ENCODE measurements at regions not wholly inside any gene's neighbourhood (a gene's known extent, or its start where the extent isn't known, plus 50 kb on each side); places are given as distances from the start of the nearest gene placed in this dataset.

GRCh38 chr14:95034788-95035187, 122.5 kb downstream of the DICER1 start:
- no peak for DNase-seq (ENCODE audit: low read depth)

- no peak for DNase-seq (ENCODE audit: low read depth)
Observed at GRCh38 chr14:95033682-95034632, 123.4 kb downstream of the DICER1 start.

- DNase-seq (ENCODE audit: low read depth), result no peak
Observed at GRCh38 chr14:95033031-95033430, 124.3 kb downstream of the DICER1 start.

- DNase-seq (ENCODE audit: low read depth), result no peak
Observed at GRCh38 chr14:95026851-95027463, 130.4 kb downstream of the DICER1 start.

- DNase-seq (ENCODE audit: low read depth), result no peak
Observed at GRCh38 chr14:95025941-95026340, 131.4 kb downstream of the DICER1 start.

- DNase-seq (ENCODE audit: low read depth), result no peak
Observed at GRCh38 chr14:95025218-95025617, 132.1 kb downstream of the DICER1 start.

GRCh38 chr14:95024380-95024779, 132.9 kb downstream of the DICER1 start:
- DNase-seq (ENCODE audit: low read depth), result no peak

- peak; percentile 27 for DNase-seq (ENCODE audit: low read depth)
Observed at GRCh38 chr14:95023886-95024285, 133.4 kb downstream of the DICER1 start.

GRCh38 chr14:95023115-95023514, 134.2 kb downstream of the DICER1 start:
- no peak for DNase-seq (ENCODE audit: low read depth)

GRCh38 chr14:95021588-95021987, 135.7 kb downstream of the DICER1 start:
- DNase-seq (ENCODE audit: low read depth), result no peak

GRCh38 chr14:95018821-95019220, 138.5 kb downstream of the DICER1 start:
- DNase-seq (ENCODE audit: low read depth), result peak; percentile 74

- no peak for DNase-seq (ENCODE audit: low read depth)
Observed at GRCh38 chr14:95015046-95015445, 142.3 kb downstream of the DICER1 start.

GRCh38 chr14:95014036-95014435, 143.3 kb downstream of the DICER1 start:
- no peak for DNase-seq (ENCODE audit: low read depth)

GRCh38 chr14:95011445-95012006, 145.8 kb downstream of the DICER1 start:
- no peak for DNase-seq (ENCODE audit: low read depth)

- DNase-seq (ENCODE audit: low read depth), result no peak
Observed at GRCh38 chr14:95008445-95009217, 148.7 kb downstream of the DICER1 start.

- no peak for DNase-seq (ENCODE audit: low read depth)
Observed at GRCh38 chr14:95007921-95008320, 149.4 kb downstream of the DICER1 start.

- DNase-seq (ENCODE audit: low read depth), result no peak
Observed at GRCh38 chr14:95006479-95006878, 150.8 kb downstream of the DICER1 start.

GRCh38 chr14:95006051-95006450, 151.3 kb downstream of the DICER1 start:
- DNase-seq (ENCODE audit: low read depth), result no peak

- no peak for DNase-seq (ENCODE audit: low read depth)
Observed at GRCh38 chr14:95003099-95003960, 154.0 kb downstream of the DICER1 start.

- DNase-seq (ENCODE audit: low read depth), result no peak
Observed at GRCh38 chr14:94998685-94999084, 158.6 kb downstream of the DICER1 start.

- DNase-seq (ENCODE audit: low read depth), result no peak
Observed at GRCh38 chr14:94998110-94998509, 159.2 kb downstream of the DICER1 start.

Data from fibroblast of gingiva (primary cell).